ENCODE measurements at regions not wholly inside any gene's neighbourhood (a gene's known extent, or its start where the extent isn't known, plus 50 kb on each side); places are given as distances from the start of the nearest gene placed in this dataset.

- intact Hi-C loops (cut with micrococcal nuclease): no loop called here
Measured at GRCh38 chr5:61619777-61620518, 287.9 kb downstream of the ZSWIM6 start.

More at GRCh38 chr5:61619777-61620518, 287.9 kb downstream of the ZSWIM6 start:
- DNase-seq (ENCODE audit: low read depth, low spot score) (no peak), FAIRE-seq (no peak)
- TF ChIP-seq CTCF (IDR thresholded peaks at IDR 0.05; ENCODE audit: extremely low read depth in 1 of 2, insufficient read depth in 1 of 2, low read depth in 1 of 2, low read length in 2 of 2) (no peak), EZH2 (IDR thresholded peaks at IDR 0.05; ENCODE audit: borderline replicate concordance, low read depth, low read length, severe bottlenecking) (no peak), FOS (IDR thresholded peaks at IDR 0.05; ENCODE audit: borderline replicate concordance, insufficient read depth, low read length) (no peak), JUN (IDR thresholded peaks at IDR 0.05; ENCODE audit: borderline replicate concordance, insufficient read depth, insufficient read length, low read depth) (no peak), POLR2AphosphoS5 (IDR thresholded peaks at IDR 0.05; ENCODE audit: insufficient read depth, low read depth, low read length) (no peak), GATA2 (IDR thresholded peaks at IDR 0.05; ENCODE audit: insufficient read depth, insufficient read length, low read depth, low read length) (no peak), MAX (IDR thresholded peaks at IDR 0.05; ENCODE audit: insufficient read depth, insufficient read length) (no peak), MYC (IDR thresholded peaks at IDR 0.05; ENCODE audit: low read depth, low read length) (no peak), POLR2A (IDR thresholded peaks at IDR 0.05; ENCODE audit: low read depth, low read length) (no peak)
- Histone ChIP-seq H3K4me3 (replicated peaks in 1 of 3; ENCODE audit: insufficient read depth in 1 of 3, low read depth in 1 of 3, low read length in 3 of 3) (no peak overlapping the region), H3K27ac (ENCODE audit: insufficient read depth, low read depth, low read length) (no peak overlapping the region), H3K9ac (replicated peaks; ENCODE audit: extremely low read depth, insufficient read depth, low read length) (no peak overlapping the region), H4K20me1 (replicated peaks; ENCODE audit: control insufficient read depth, extremely low read depth, insufficient read depth, low read length) (no peaks in the 10 kb centered on the region), H3K9me1 (replicated peaks; ENCODE audit: control insufficient read depth, extremely low read depth, insufficient read depth, low read length) (no peaks in the 10 kb centered on the region), H3K36me3 (ENCODE audit: control insufficient read depth in 2 of 2, extremely low read depth in 1 of 2, insufficient read depth in 2 of 2, low read length in 2 of 2) (no peaks in the 10 kb centered on the region), H3K27me3 (ENCODE audit: control insufficient read depth in 2 of 2, insufficient read depth in 2 of 2, low read length in 2 of 2) (peaks cover 0 to 3% of the 10 kb centered on the region in 2 experiments), H3K4me2 (ENCODE audit: insufficient read depth, low read length) (no peak overlapping the region), H3K9me3 (replicated peaks; ENCODE audit: control insufficient read depth, insufficient read depth, low read length) (no peaks in the 10 kb centered on the region), H3K79me2 (ENCODE audit: control insufficient read depth, insufficient read depth, low read length) (no peaks in the 10 kb centered on the region), H3K4me1 (ENCODE audit: control insufficient read depth, extremely low read depth, insufficient read depth, low read length) (no peaks in the 10 kb centered on the region), H2AFZ (ENCODE audit: low read depth, low read length) (no peak overlapping the region)
- no TSS peak for BruUV-seq (replicated peaks)
- dilution Hi-C loops (cut with MboI; ENCODE audit: extremely low pct_ligation_motif_present, low sequenced_read_pairs): no loop called here
- POLR2A ChIA-PET: no interaction called here
- CTCF ChIA-PET: interaction anchor here (1.1 to 1.6 kb wide), 3 partner anchors 15 to 116 kb away, joined by 3 to 10 read pairs (median 3); no protein-coding TSS in a partner anchor
